Breast epithelium (tissue), 3 donors: ENCODE measurements at regions not wholly inside any gene's neighbourhood (a gene's known extent, or its start where the extent isn't known, plus 50 kb on each side); places are given as distances from the start of the nearest gene placed in this dataset.

Experiments
- POLR2A ChIP-seq: fragments of 450-650 bp; IDR thresholded peaks from one replicate; pipeline ENCODE4 v1.6.1; 2016; ENCODE audit warnings: antibody characterized with exemption, mild to moderate bottlenecking, moderate library complexity
- POLR2AphosphoS5 ChIP-seq, 3 donors: sonication (generic); formaldehyde crosslinking; IDR thresholded peaks; one replicate each; pipeline ENCODE4 v1.6.1; 2017; ENCODE audit warnings: antibody characterized with exemption in 3 of 3
- TF ChIP-seq, protein P1 (sequence below), 3 donors: fragments of 450-650 bp; IDR thresholded peaks; one replicate each; pipeline ENCODE4 v1.5.1; 2016 to 2017; ENCODE audit warnings: antibody characterized with exemption in 3 of 3, mild to moderate bottlenecking in 3 of 3, moderate library complexity in 3 of 3

DNA sequence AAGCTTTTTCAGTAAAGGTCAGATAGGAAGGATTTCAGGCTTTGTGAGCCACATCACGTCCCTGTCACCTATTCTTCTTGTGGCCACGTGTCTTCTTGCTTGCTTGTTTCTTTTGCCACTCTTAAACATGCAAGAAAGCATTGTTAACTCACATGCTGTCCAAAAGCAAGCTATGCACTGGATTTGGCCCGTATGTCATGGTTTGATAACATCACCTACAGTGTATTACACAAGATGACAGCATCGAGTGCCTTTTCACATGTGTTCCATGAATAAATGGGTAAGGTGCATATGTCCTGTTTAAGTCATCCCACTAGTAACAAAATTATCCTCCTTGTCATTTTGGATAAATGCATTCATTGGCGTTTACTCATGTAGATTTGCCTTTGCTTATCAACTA, 468.0 kb upstream of the FAT1 start:
- TF ChIP-seq POLR2A = no peak
- TF ChIP-seq, protein P1, sequence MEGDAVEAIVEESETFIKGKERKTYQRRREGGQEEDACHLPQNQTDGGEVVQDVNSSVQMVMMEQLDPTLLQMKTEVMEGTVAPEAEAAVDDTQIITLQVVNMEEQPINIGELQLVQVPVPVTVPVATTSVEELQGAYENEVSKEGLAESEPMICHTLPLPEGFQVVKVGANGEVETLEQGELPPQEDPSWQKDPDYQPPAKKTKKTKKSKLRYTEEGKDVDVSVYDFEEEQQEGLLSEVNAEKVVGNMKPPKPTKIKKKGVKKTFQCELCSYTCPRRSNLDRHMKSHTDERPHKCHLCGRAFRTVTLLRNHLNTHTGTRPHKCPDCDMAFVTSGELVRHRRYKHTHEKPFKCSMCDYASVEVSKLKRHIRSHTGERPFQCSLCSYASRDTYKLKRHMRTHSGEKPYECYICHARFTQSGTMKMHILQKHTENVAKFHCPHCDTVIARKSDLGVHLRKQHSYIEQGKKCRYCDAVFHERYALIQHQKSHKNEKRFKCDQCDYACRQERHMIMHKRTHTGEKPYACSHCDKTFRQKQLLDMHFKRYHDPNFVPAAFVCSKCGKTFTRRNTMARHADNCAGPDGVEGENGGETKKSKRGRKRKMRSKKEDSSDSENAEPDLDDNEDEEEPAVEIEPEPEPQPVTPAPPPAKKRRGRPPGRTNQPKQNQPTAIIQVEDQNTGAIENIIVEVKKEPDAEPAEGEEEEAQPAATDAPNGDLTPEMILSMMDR (IDR thresholded peaks at IDR 0.05) = no peak
- no peak for TF ChIP-seq POLR2AphosphoS5 (IDR thresholded peaks at IDR 0.05)
